Superior temporal gyrus (tissue), 1 donor: ENCODE measurements at regions not wholly inside any gene's neighbourhood (a gene's known extent, or its start where the extent isn't known, plus 50 kb on each side); places are given as distances from the start of the nearest gene placed in this dataset.

Source experiments
- DNase-seq: peaks from one replicate; pipeline ENCODE4 v3.0.0-alpha.2; 2016; ENCODE audit errors: extremely low spot score

DNA sequence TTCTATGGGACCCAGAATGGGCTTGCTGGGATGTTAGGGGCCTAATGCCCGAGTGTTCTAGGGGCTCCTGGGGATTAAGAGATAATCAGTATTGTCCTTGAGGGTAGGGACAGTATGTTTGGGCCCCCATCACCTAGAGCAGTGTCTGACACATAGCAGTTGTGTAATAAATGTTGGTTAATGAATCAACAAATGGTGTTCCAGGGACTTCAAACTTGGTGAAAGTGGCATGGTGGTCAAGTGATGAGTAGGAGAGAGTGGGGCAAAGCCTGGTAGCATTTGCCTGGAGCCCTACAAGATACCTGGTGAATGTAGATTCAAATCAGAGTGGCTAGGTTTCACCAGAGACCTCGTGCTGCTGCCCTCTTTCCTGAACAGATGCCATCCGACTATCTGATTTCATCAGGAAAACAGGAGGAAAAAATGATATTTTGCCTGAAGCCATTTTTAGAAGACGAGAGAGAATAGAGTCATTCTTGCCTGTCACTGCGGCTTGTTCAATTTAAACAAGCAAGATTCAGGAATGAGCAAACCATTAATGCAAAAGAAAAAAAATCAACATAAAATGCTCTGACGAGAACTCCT, 117.3 kb downstream of the RPL22L1 start:
- DNase-seq = no peak

DNA sequence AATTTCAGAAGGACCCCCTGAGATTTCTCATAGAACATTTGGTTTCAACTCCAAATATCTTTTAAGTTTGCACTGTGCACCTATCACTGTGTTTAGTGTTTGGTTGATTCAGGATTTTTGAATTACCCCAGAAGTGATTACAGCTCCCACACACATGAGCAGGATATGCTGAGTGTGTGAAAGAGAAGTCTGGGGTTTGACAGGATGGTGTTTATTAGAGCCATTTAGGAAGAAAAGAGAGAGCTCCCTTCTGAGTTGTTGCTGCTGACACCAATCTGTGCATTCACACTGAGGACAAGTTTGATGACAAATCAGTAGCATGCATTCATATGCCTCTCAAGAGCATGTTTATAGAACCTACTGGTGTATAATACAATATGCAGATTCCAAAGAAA, 118.1 kb downstream of the RPL22L1 start:
- DNase-seq = no peak

DNA sequence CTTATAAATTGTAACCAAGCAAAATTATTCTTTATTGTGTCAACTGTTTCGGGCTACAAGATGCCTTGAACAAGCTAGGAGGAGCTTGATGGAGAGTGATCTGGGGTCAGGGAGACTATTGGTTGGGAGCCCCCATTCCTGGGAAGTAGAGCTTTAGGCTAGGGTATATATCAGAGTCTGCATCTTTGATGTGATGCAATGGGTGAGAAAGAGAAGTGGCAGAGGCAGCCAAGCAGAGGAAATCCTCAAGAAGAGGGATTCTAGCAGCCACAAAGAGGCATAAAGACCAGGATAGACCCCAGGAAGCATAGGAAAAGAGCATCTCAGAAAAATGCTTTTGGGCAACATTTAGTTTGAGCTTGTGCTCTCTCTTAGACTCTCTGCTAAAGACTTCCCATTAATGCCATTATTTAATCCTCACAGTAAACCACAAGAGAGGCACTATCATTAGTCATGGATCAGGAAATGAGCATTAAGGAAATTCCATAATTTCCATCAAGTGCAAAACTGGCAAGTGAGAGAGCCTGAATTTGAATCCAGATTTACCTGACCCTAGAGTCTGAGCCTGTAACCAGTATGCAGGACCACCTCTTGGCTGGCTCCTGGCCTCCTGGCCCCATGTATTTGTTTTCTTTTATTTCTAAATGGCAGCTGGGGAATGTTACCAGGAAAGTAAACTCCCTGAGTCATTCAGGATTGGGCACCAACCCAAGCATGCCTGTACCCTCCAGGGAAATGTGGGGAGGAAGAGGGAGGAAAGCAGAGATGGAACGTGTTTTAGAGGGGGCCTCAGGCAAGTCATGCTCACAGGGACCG, 118.7 kb downstream of the RPL22L1 start:
- no peak for DNase-seq

DNA sequence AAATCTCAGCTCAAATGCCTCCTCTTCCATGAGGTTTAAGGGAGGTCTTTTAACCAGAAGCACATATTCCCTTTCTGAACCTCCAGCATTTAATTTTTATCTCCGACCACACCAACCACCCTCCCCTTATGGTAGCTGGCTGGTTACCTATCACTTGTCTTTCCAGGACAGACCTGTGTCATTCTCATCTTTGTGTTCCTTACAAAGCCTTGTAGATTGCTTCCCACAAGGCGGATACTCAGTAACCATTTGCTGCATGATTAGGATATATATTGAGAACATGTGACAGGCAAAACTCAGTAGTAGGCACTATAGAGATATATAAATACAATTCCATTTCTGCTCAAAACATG, 119.5 kb downstream of the RPL22L1 start:
- DNase-seq = no peak

DNA sequence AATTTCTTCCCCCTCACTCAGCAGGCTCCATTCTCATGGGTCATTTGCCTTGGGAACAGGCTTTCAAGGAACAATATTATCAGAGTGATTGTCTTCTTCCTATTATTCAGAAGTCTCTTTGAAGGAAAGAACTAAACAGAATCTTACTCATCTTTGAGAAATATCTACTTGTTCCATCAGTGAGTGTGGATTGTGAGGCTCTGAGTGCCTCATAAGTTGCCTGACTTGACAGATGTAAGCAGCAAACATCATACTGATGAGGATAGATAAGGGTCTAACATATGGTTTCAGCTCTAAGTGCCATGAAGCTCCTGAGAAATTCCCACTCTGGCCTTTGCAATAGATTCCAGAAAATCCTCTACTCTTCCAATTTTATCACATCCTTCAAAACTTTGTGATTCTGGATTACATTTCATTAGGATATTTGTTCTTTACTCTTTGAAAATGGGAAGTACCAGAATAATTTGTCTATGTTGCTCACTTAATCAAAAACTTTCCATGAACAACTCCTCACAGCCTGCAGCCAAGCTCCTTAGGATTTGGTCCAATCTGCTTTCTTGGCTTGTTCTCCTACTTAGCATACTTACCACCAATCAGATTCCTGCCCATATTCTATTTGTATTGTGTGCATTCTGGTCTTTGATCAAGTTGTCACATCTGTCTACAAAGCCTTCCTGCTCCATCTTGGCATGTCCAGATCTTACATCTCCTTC, 120.1 kb downstream of the RPL22L1 start:
- DNase-seq = no peak

DNA sequence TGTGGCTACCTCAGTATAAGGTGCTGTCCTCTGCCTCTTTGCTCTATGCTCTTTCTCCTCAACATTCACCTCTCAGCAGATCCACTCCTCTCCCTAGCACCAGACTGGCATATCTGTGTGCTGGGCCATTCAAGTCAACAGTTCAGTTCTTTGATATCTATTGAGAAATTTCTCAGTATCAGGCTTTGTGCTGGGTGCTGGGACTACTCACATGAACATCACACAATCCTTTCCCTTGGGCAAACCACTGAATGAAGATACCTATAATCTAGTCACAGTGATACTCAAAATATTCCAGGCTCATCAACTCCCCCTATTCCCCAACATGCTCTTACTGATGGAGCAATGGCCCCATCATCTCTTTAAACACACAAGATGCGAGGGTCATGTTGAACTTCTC, 120.8 kb downstream of the RPL22L1 start:
- no peak for DNase-seq

DNA sequence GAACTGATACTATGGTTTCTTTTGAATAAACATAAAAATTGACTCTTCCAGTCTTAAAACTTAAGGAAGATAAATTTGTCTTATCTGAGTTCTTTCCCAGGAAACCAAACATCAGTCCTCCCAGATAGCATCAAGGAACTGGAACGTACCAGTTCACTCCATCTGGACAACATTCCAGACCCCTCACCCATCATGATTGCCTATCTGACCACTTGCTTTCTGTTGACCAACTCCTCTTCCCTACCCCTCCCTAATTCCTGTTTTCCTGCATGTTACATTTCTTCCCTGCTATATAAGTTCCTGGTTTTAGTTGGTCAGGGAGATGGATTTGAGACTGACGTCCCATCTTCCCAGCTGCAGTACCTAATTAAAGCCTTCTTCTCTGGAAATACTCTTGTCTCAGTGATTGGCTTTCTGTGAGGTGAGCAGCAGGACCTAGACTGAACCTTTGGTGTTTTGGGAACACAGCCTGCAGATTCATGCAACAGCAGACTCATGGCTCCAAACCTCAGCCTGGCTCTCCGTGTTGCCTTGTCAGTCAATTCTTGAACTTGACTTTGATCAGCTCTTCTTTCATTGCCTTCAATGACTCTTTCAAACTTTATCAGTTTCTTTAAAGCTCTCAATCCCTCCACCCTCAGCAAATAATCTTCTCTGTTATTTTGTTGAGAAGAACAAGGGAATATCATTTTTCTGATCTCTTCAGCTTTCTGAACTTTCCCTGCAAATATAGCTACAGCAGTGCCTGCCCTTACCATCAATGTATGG, 123.6 kb downstream of the RPL22L1 start:
- DNase-seq = no peak

DNA sequence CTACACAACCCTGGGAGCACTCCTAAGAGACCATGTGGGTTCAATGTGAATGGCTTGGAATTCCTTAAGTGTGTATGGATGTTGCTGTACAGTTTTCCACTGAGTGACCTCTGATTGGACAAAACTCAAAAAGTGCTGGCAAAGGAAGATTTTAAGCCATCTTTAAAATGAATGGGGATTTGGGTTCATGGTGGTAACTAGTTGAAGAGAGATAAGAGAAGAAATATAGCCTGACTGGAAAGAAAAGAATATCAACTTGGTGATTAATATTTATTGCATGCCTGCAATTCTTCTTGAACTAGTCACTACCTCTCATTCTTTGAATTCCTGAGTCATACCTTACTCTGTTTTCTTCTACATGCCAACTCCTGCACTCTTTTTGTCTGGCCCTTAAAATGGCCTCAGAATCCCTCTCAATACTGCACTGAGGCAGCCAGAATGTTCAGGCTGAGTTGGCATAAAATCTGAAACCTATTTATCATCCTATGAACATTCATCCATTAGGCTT, 124.7 kb downstream of the RPL22L1 start:
- DNase-seq = no peak

DNA sequence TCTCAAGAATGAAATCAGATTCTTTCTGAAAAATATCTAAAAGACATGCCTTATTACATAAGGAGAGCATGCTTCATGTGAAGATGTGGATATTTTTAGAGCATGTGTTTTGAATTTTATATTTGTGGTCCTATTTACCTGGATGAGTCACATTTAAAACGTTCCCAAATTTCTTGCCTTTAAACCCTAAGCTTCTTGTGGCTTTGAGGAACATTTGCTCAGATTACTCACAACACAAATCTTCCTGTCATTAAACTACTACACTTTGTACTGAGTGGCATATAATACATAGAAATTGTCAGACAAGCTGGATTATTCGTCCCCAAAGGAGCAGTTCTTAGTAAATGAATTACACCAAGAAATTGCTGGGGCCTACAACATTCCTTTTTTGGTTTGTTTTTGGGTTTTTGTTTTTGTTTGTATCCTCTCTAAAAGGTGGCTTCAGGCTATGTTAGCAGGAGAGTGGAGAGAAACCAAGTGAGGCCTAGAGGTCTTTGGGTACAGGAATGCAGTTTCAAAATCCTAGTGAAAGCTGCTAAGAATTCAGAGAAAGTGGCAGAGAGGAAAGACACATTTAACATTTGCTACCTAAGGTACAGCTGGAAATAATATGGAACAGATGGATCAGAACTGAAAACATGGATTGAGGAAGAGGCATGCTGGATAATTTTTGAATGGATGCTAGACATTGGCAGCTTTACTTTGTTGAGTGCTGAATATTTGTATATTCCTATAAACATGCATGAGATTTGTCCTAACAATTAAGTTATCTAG, 128.1 kb downstream of the RPL22L1 start:
- peak; percentile 65 for DNase-seq

DNA sequence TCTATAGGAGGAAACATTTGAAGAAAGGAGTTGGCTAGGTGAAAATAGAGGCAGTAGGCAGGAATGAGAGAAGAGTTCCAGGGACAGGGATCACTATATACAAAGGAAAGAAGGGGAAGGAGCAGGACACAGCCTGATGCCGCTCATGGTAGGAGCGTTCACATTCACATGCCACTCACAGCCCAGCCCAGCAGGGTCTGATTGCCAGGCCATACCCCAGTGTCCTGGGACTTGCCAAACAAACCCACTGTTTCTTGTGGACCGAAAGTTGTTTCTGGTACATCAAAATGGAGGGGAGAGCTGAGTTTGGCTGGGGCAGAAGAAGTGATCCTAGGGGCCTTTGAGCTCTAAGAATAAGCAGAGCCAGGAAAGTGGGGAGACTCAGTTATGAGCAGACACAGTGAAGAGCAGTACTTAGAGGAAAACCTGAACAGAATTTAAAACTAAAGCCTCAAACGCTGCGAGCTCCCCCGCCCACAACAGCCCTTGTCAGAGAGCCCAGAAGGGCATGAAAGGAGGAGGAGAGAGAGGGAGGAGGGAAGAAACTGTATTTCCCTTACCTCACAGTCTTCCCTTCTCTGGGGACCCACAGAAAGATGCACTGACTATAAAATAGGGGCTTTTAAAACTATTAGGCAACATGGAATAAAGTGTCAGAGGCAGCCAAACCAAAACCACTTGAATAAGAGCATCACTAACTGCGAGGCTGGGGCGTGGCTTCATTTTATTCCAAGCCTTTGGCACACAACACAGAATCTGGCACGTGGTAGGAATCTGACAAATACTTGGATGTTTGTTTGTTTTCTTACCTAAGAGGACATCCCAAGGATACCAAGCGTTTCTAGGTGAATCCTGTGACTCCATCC, 129.0 kb downstream of the RPL22L1 start:
- peak; percentile 89 for DNase-seq

DNA sequence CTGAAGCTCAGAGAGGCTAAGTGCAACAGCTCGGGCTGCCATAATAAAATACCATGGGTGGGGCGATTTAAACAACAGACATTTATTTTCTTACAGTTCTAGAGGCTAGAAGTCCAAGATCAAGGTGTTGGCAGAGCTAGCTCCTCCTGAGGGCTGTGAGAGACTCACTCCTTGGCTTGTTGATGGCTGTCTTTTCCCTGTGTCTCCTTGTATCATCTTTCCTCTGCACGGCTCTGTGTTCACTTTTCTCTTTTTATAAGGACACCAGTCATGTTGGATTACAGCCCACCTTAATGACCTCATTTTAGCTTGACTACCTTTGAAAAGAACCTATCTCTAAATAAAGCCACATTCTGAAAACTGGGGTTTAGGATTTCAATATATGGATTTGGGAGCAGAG, 129.7 kb downstream of the RPL22L1 start:
- DNase-seq = peak; percentile 47

DNA sequence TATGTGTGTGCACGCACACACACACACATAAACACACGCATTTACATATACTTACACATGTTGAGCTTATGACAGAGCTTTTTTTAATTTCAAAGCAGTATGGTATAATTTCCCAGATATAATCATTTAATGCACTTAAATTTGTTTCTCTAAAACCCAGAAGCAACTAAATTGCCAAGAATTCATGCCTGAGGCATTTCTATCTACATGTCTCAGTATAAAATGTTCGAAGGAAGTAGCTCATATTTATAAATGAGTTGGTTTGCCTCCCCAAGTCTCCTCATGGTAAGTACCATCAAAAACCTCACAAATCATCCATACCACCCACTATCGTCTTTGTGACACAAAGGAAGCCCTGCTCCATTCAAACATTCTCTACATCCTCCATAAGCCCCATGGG, 130.6 kb downstream of the RPL22L1 start:
- no peak for DNase-seq

DNA sequence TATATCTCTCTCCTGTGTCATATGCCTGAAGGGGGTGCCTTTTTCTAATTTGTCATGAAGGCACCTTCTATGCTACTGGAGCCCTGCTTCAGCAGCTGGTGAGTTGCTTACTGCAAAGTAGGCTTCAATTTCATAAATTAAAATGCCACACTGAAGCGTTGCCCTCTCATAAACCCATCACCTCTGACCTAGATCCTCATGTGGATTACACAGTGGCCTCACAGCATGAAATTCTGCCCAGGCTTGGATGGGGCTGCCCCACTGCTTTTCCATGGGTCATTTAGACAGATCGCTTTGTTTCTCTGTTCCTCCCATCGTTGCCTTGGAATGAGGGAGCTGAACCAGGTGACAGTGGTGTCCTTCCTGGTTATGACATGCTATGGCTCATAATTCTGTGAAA, 131.2 kb downstream of the RPL22L1 start:
- DNase-seq = no peak

DNA sequence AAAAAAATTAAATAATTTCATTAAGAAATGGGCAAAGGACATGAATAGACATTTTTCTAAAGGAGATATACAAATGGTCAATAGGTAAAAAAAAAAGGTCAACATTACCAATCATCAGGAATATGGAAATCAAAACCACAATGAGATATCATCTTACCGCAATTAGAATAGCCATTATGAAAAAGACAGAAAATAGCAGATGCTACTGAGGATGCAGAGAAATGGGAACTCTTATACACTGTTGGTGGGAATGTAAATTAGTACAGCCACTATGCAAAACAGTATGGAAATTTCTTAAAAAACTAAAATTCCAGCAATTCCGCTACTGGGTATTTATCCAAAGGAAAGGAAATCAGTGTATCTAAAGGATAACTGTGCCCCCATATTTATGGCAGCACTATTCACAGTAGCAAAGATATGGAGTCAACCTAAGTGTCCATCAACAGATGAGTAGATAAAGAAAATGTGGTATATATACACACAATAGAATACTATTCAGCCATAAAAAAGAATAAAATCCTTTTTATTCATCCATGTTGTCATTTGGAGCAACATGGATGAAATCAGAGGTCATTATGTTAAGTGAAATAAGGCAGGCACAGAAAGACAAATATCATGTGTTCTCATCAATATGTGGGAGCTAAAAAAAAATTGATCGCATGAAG, 132.4 kb downstream of the RPL22L1 start:
- DNase-seq = no peak

DNA sequence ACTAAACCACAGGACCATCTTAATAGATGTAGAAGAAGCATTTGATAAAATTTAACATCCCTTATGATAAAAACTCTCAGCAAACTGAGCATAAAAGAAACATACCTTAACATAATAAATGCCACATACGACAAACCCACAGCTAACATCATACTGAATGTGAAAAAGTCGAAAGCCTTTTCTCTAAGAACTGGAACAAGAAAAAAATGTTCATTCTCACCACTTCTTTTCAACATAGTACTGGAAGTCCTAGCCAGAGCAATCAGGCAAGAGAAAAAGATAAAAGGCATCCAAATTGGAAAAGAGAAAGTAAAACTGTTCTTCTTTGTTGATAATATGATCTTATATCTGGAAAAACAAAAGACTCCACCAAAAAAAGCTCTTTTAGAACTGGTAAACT, 134.2 kb downstream of the RPL22L1 start:
- DNase-seq = no peak

DNA sequence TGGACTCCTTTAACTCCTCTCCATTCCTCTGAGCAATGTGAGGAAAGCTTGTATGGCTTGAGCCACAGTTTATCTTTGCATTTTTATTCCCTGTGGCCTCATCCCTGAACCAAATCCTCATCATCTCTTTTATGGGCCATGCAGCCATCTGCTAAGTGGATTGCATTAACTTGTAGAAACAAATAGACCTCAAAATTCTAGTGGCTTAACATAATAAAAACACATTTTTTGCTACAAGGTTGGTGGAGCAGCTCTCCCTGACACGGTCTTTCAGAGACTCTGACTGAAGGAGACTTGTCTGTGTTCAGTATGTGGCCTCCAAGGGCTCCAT, 135.3 kb downstream of the RPL22L1 start:
- DNase-seq = no peak

DNA sequence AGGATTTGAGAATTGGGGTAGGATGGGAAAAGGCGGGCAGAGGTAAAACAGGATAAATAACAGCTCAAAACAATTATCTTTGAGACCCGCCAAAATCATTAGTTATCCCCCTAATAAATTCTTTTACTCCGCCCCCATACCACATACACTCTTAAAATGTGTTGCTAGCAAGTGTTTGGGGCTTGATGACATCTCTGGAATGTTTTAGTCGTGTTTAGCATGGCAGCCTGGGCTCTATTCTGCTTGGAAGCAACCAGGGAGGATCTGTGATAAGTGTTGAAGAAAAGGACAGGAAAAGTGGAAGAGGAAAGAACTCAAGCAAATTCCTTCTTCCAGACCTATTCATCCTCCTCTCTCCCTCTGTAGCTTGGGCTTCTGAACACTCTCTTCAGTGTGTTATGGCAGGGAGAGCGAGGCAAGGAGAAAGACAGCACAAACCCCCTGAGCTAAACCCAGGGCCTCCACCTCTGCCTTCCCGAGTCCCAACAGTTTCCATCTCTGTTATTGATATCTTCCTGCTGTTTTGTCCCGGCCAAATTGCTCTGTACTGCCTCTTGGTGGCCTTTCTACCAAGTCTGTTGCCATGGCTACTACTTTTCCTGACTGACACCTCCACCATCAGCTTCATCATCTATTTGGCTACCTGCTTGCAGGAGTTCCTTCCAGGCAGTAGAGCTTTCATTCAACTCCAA, 135.8 kb downstream of the RPL22L1 start:
- DNase-seq = no peak

DNA sequence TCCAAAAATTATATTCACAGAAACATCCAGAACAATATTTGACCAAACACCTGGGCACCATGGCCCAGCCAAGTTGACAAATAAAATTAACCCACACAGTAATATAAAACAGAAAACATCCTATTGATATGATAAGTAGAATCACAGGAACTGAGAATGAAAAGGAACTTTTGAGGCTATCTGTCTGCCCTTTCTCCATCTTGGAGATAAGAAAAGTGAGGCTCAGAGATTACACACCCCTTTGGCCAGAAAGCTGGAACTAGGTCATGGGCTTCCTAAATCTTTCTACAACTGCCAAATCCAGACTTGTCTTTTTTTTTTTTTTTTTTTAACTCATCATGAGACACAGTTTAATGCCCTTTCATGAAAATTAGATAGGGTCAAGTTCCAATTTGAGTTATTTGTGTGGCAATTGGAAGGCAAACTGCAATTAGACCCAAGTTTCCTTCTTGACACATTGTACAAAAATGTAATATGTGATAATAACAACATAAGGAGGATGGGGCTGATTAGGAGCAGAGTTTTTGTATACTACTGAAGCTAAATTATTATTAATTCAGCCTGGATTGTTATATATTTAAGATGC, 137.2 kb downstream of the RPL22L1 start:
- no peak for DNase-seq

DNA sequence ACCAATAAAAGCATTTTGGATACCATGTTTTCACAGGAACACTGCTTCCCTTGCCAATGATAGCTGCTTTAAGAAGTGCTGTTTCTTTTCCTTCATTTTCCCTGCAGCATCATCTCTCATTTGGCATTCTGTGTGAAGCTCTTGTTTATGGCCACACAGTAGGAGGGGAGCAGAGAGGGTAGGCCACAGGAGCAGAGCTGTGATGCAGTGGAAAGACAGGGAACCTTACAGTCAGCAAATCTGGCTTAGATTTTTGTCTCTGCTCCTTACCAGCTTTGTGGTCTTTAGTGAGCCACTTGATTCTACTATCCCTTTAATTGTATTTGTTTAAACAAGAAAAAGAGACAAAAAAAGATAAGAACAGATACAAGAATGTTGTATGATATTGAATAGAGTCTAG, 138.7 kb downstream of the RPL22L1 start:
- DNase-seq = no peak
